OCI-LY1 (cell line): ENCODE measurements at regions not wholly inside any gene's neighbourhood (a gene's known extent, or its start where the extent isn't known, plus 50 kb on each side); places are given as distances from the start of the nearest gene placed in this dataset.

Experiments used
- H2AFZ ChIP-seq: fragments of 200-600 bp; sonication (generic), shearing (Covaris generic); 2 replicates; pipeline ENCODE4 v1.6.0; 2014; ENCODE audit warnings: antibody characterized with exemption, mild to moderate bottlenecking, low read length
- H3F3A ChIP-seq: fragments of 200-600 bp; sonication (generic), shearing (Covaris generic); 2 replicates; pipeline ENCODE4 v1.6.0; 2014; ENCODE audit warnings: mild to moderate bottlenecking, antibody characterized with exemption, low read length, moderate library complexity; ENCODE audit not compliant: insufficient read depth
- H3K27ac ChIP-seq: fragments of 200-600 bp; sonication (generic); 2 replicates; pipeline ENCODE4 v1.5.1; 2014; ENCODE audit warnings: low read length, mixed run types, mild to moderate bottlenecking, low read depth; ENCODE audit not compliant: poor library complexity, severe bottlenecking
- H3K27me3 ChIP-seq: fragments of 200-600 bp; sonication (generic); 2 replicates; pipeline ENCODE4 v1.6.0; 2014; ENCODE audit warnings: antibody characterized with exemption, mild to moderate bottlenecking, low read length, moderate library complexity; ENCODE audit not compliant: insufficient read depth
- H3K36me3 ChIP-seq: fragments of 200-600 bp; sonication (generic); 2 replicates; pipeline ENCODE4 v1.6.1; 2014; ENCODE audit warnings: mild to moderate bottlenecking, antibody characterized with exemption, low read length, moderate library complexity, mixed read lengths; ENCODE audit not compliant: insufficient read depth
- H3K4me1 ChIP-seq: fragments of 200-600 bp; sonication (generic); 2 replicates; pipeline ENCODE4 v1.5.1; 2014; ENCODE audit warnings: mild to moderate bottlenecking, low read length, moderate library complexity; ENCODE audit not compliant: insufficient read depth, severe bottlenecking
- H3K4me2 ChIP-seq: fragments of 200-600 bp; sonication (generic), shearing (Covaris generic); 2 replicates; pipeline ENCODE4 v1.6.1; 2014; ENCODE audit warnings: low read length
- H3K4me3 ChIP-seq: fragments of 200-600 bp; sonication (generic); 2 replicates; pipeline ENCODE4 v1.5.1; 2014; ENCODE audit warnings: low read length, low read depth, mild to moderate bottlenecking, mixed read lengths; ENCODE audit not compliant: poor library complexity, severe bottlenecking
- H3K79me2 ChIP-seq: fragments of 200-600 bp; shearing (Covaris generic); 2 replicates; pipeline ENCODE4 v1.6.1; 2016; ENCODE audit warnings: mixed run types, low read length, mixed read lengths; ENCODE audit not compliant: insufficient read depth
- H3K9ac ChIP-seq: fragments of 200-600 bp; sonication (generic), shearing (Covaris generic); 2 replicates; pipeline ENCODE4 v1.6.1; 2014; ENCODE audit warnings: mild to moderate bottlenecking, low read length, mixed read lengths
- H3K9me2 ChIP-seq: fragments of 200-600 bp; sonication (generic), shearing (Covaris generic); 2 replicates; pipeline ENCODE4 v1.6.1; 2014; ENCODE audit warnings: low read depth, mild to moderate bottlenecking, low read length, mixed read lengths
- H3K9me3 ChIP-seq: fragments of 200-600 bp; shearing (Covaris generic); 2 replicates; pipeline ENCODE4 v1.6.1; 2014; ENCODE audit warnings: low read length, mixed read lengths
- H4K20me1 ChIP-seq: fragments of 200-600 bp; sonication (generic), shearing (Covaris generic); 2 replicates; pipeline ENCODE4 v1.6.0; 2016; ENCODE audit warnings: mild to moderate bottlenecking, low read length; ENCODE audit not compliant: insufficient read depth
- CTCF ChIP-seq: fragments of 200-600 bp; sonication (generic), shearing (Covaris generic); IDR thresholded peaks from 2 replicates; pipeline ENCODE4 v1.5.1; 2017; ENCODE audit warnings: mild to moderate bottlenecking, antibody characterized with exemption, low read length, moderate library complexity, mixed read lengths
- EZH2 ChIP-seq: fragments of 200-600 bp; sonication (generic), shearing (Covaris generic); IDR thresholded peaks from 2 replicates; pipeline ENCODE4 v1.8.0; 2017; ENCODE audit warnings: borderline replicate concordance, mixed run types, mild to moderate bottlenecking, antibody characterized with exemption, low read length, moderate library complexity, mixed read lengths

DNA sequence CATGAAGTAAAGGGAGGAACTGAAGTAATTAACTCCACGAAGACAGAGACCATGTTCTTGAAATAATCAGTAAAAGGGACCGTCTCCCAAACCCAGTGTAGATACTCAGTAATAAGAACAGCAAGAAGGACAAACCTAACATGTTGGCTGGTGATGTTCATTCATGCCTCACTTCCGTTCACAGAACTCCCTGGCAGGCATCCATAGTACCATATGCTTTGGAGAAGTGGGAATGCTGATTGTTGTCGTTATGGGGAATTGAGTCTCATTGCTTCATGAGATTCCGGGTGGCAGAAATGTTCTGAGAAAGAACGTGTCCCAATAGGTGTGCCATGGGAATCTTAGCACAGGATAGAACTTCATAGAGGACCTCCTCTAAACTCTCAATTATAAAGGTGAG, 452.3 kb downstream of the ZSWIM6 start:
- Histone ChIP-seq H3K9me2 (no peaks in the 10 kb centered on the region), H3K27me3 (no peaks in the 10 kb centered on the region), H3K9ac (no peak overlapping the region), H3K36me3 (no peaks in the 10 kb centered on the region), H2AFZ (no peak overlapping the region), H3F3A (no peaks in the 10 kb centered on the region), H3K27ac (no peak overlapping the region), H3K4me3 (no peak overlapping the region), H3K9me3 (no peaks in the 10 kb centered on the region), H3K79me2 (no peaks in the 10 kb centered on the region), H3K4me1 (no peaks in the 10 kb centered on the region), H3K4me2 (no peak overlapping the region), H4K20me1 (no peaks in the 10 kb centered on the region)
- TF ChIP-seq EZH2 (no peak), CTCF (no peak)

GRCh38 chr5:61788548-61788947, 456.5 kb downstream of the ZSWIM6 start:
- Histone ChIP-seq H3K27me3 (no peaks in the 10 kb centered on the region), H3K36me3 (no peaks in the 10 kb centered on the region)

GRCh38 chr5:61790007-61790406, 457.9 kb downstream of the ZSWIM6 start:
- Histone ChIP-seq H3K4me3 (no peak overlapping the region), H3K9ac (no peak overlapping the region), H3K9me3 (no peaks in the 10 kb centered on the region), H3K4me1 (no peaks in the 10 kb centered on the region), H2AFZ (no peak overlapping the region), H3K9me2 (no peaks in the 10 kb centered on the region), H3K79me2 (no peaks in the 10 kb centered on the region), H3K27me3 (no peaks in the 10 kb centered on the region), H3K27ac (no peak overlapping the region), H3K36me3 (no peaks in the 10 kb centered on the region), H3F3A (no peaks in the 10 kb centered on the region), H3K4me2 (no peak overlapping the region), H4K20me1 (no peaks in the 10 kb centered on the region)
- TF ChIP-seq EZH2 = no peak
- no peak for TF ChIP-seq CTCF

More at GRCh38 chr5:61788548-61788947, 456.5 kb downstream of the ZSWIM6 start:
- Histone ChIP-seq H3K9ac (no peak overlapping the region), H3K4me3 (no peak overlapping the region), H3K79me2 (no peaks in the 10 kb centered on the region), H3F3A (no peaks in the 10 kb centered on the region), H2AFZ (no peak overlapping the region), H3K4me1 (no peaks in the 10 kb centered on the region), H3K27ac (no peak overlapping the region), H3K9me2 (no peaks in the 10 kb centered on the region), H3K9me3 (no peaks in the 10 kb centered on the region), H4K20me1 (no peaks in the 10 kb centered on the region), H3K4me2 (no peak overlapping the region)
- TF ChIP-seq CTCF = no peak
- TF ChIP-seq EZH2 = no peak
